Prostate gland (tissue), 2 donors: ENCODE measurements at regions not wholly inside any gene's neighbourhood (a gene's known extent, or its start where the extent isn't known, plus 50 kb on each side); places are given as distances from the start of the nearest gene placed in this dataset.

Source experiments
- CTCF ChIP-seq, 4 experiments: fragments of 200-600 bp in 2 of 4; fragments of 450-650 bp in 2 of 4; sonication (generic) in 2 of 4; IDR thresholded peaks; 1 replicate in 3 of 4; 2 replicates in 1 of 4; pipeline ENCODE4 v1.5.1; 2016 to 2019; ENCODE audit warnings: antibody characterized with exemption in 4 of 4, mild to moderate bottlenecking in 2 of 4, moderate library complexity in 2 of 4
- POLR2A ChIP-seq: fragments of 450-650 bp; IDR thresholded peaks from one replicate; pipeline ENCODE4 v1.6.1; 2016; ENCODE audit warnings: antibody characterized with exemption, mild to moderate bottlenecking
- POLR2AphosphoS5 ChIP-seq: sonication (generic); formaldehyde crosslinking; IDR thresholded peaks from one replicate; pipeline ENCODE4 v1.6.1; 2017; ENCODE audit warnings: antibody characterized with exemption

- TF ChIP-seq CTCF (IDR thresholded peaks at IDR 0.05) (no peak), POLR2A (no peak), POLR2AphosphoS5 (no peak)
Measured at GRCh38 chr2:67564076-67564475, 166.9 kb downstream of the ETAA1 start.
